ENCODE measurements at regions not wholly inside any gene's neighbourhood (a gene's known extent, or its start where the extent isn't known, plus 50 kb on each side); places are given as distances from the start of the nearest gene placed in this dataset.

- no peak overlapping the region for H3K4me3 ChIP-seq (ENCODE audit: low read depth, low read length)
- no peak for TF ChIP-seq CTCF (IDR thresholded peaks at IDR 0.05; ENCODE audit: low read depth, low read length, missing control alignments)
- DNase-seq (ENCODE audit: low read depth) = no peak
Observed at GRCh38 chr16:9141813-9142212, 50.4 kb downstream of the HAPSTR1 start.

- no peak for TF ChIP-seq CTCF (IDR thresholded peaks at IDR 0.05; ENCODE audit: low read depth, low read length, missing control alignments)
- H3K4me3 ChIP-seq (ENCODE audit: low read depth, low read length) = no peak overlapping the region
- DNase-seq (ENCODE audit: low read depth) = no peak
Observed at GRCh38 chr16:9144106-9144505, 52.7 kb downstream of the HAPSTR1 start.

- no peak for DNase-seq (ENCODE audit: low read depth)
- no peak for TF ChIP-seq CTCF (IDR thresholded peaks at IDR 0.05; ENCODE audit: low read depth, low read length, missing control alignments)
- no peak overlapping the region for H3K4me3 ChIP-seq (ENCODE audit: low read depth, low read length)
Observed at GRCh38 chr16:9148374-9149015, 57.1 kb downstream of the HAPSTR1 start.

- no peak for DNase-seq (ENCODE audit: low read depth)
- no peak overlapping the region for H3K4me3 ChIP-seq (ENCODE audit: low read depth, low read length)
- no peak for TF ChIP-seq CTCF (IDR thresholded peaks at IDR 0.05; ENCODE audit: low read depth, low read length, missing control alignments)
Observed at GRCh38 chr16:9151074-9151473, 59.6 kb downstream of the HAPSTR1 start.

- DNase-seq (ENCODE audit: low read depth) = no peak
- no peak for TF ChIP-seq CTCF (IDR thresholded peaks at IDR 0.05; ENCODE audit: low read depth, low read length, missing control alignments)
- no peak overlapping the region for H3K4me3 ChIP-seq (ENCODE audit: low read depth, low read length)
Observed at GRCh38 chr16:9151597-9151996, 60.2 kb downstream of the HAPSTR1 start.

- no peak for TF ChIP-seq CTCF (IDR thresholded peaks at IDR 0.05; ENCODE audit: low read depth, low read length, missing control alignments)
- no peak overlapping the region for H3K4me3 ChIP-seq (ENCODE audit: low read depth, low read length)
- no peak for DNase-seq (ENCODE audit: low read depth)
Observed at GRCh38 chr16:9152649-9153501, 61.4 kb downstream of the HAPSTR1 start.

Measured in GM12864 (cell line).